Ishikawa (cell line): ENCODE measurements at regions not wholly inside any gene's neighbourhood (a gene's known extent, or its start where the extent isn't known, plus 50 kb on each side); places are given as distances from the start of the nearest gene placed in this dataset.

Source experiments
- CEBPB ChIP-seq: IDR thresholded peaks from 2 replicates; pipeline ENCODE4 v1.6.1; 2012
- EGR1 ChIP-seq: IDR thresholded peaks from 2 replicates; pipeline ENCODE4 v1.6.1; 2012
- EP300 ChIP-seq: IDR thresholded peaks from 2 replicates; pipeline ENCODE4 v1.6.1; 2012; ENCODE audit warnings: borderline replicate concordance
- FOXM1 ChIP-seq: IDR thresholded peaks from 2 replicates; pipeline ENCODE4 v1.6.1; 2012; ENCODE audit warnings: low read depth, borderline replicate concordance
- MAX ChIP-seq: IDR thresholded peaks from 2 replicates; pipeline ENCODE4 v1.6.1; 2012
- RAD21 ChIP-seq: IDR thresholded peaks from 2 replicates; pipeline ENCODE4 v1.6.1; 2012; ENCODE audit warnings: low read depth
- REST ChIP-seq: IDR thresholded peaks from 2 replicates; pipeline ENCODE4 v1.6.1; 2012; ENCODE audit warnings: low read depth, mild to moderate bottlenecking
- TAF1 ChIP-seq: IDR thresholded peaks from 2 replicates; pipeline ENCODE4 v1.6.1; 2012; ENCODE audit warnings: low read depth, mild to moderate bottlenecking
- TCF12 ChIP-seq: IDR thresholded peaks from 2 replicates; pipeline ENCODE4 v1.6.1; 2012; ENCODE audit warnings: low read depth
- TEAD4 ChIP-seq: IDR thresholded peaks from 2 replicates; pipeline ENCODE4 v1.6.1; 2012
- USF1 ChIP-seq: IDR thresholded peaks from 2 replicates; pipeline ENCODE4 v1.6.1; 2012
- YY1 ChIP-seq: IDR thresholded peaks from 2 replicates; pipeline ENCODE4 v1.6.1; 2012; ENCODE audit warnings: low read depth
- ZBTB7A ChIP-seq: IDR thresholded peaks from 2 replicates; pipeline ENCODE4 v1.6.1; 2012; ENCODE audit warnings: low read depth

GRCh38 chr18:78751664-78752063, 228.0 kb upstream of the SALL3 start:
- no peak for TF ChIP-seq TAF1
- no peak for TF ChIP-seq REST
- no peak for TF ChIP-seq USF1
- TF ChIP-seq CEBPB: no peak
- no peak for TF ChIP-seq EP300
- TF ChIP-seq YY1: no peak
- TF ChIP-seq ZBTB7A: no peak
- TF ChIP-seq FOXM1: no peak
- no peak for TF ChIP-seq RAD21
- TF ChIP-seq TEAD4: no peak
- TF ChIP-seq EGR1: no peak
- TF ChIP-seq TCF12: no peak
- TF ChIP-seq MAX: no peak
